Endothelial cell of umbilical vein (primary cell): ENCODE measurements at regions not wholly inside any gene's neighbourhood (a gene's known extent, or its start where the extent isn't known, plus 50 kb on each side); places are given as distances from the start of the nearest gene placed in this dataset.

Source experiments
- BruUV-seq: library from RNA; stranded (reverse); fragments of 400-500 nt; replicated peaks from 2 replicates; lab custom pipeline; 2021; lab: Mats Ljungman, UMichigan
- CTCF ChIA-PET: fragments of 300-600, 350-600 bp; sonication (Branson Sonifier 250); formaldehyde crosslinking; loops from one replicate; lab custom pipeline; 2021; ENCODE audit warnings: antibody characterized with exemption, inconsistent platforms; lab: Charles Lee
- POLR2A ChIA-PET: fragments of 300-600, 350-600 bp; sonication (Branson Sonifier 250); formaldehyde crosslinking; loops from one replicate; lab custom pipeline; 2021; ENCODE audit warnings: antibody characterized with exemption, inconsistent platforms; lab: Charles Lee
- DNase-seq: peaks from one replicate; pipeline ENCODE4 v3.0.0-alpha.2; 2011; ENCODE audit warnings: low read depth, low spot score
- FAIRE-seq: peaks from 2 replicates; lab custom pipeline; 2011; peaks lifted over from hg19 to GRCh38; lab: Jason Lieb, UNC
- H2AFZ ChIP-seq: 2 replicates; pipeline ENCODE4 v1.6.0; 2012; ENCODE audit warnings: low read depth, low read length, control low read depth, inconsistent platforms
- H3K27ac ChIP-seq: 2 replicates; pipeline ENCODE4 v1.5.1; 2011; ENCODE audit warnings: low read depth, mild to moderate bottlenecking, control low read depth, low read length, moderate library complexity; ENCODE audit not compliant: insufficient read depth
- H3K27me3 ChIP-seq, 2 experiments: 2 replicates each; pipeline versions ENCODE4 v1.6.0 to v1.6.1; 2011; ENCODE audit warnings: low read length in 2 of 2, mixed read lengths in 1 of 2; ENCODE audit not compliant: control insufficient read depth in 2 of 2, insufficient read depth in 2 of 2
- H3K36me3 ChIP-seq, 2 experiments: 2 replicates in 1 of 2; 3 replicates in 1 of 2; pipeline ENCODE4 v1.5.1; 2011; ENCODE audit warnings: low read length in 2 of 2, mild to moderate bottlenecking in 1 of 2, moderate library complexity in 1 of 2; ENCODE audit not compliant: control insufficient read depth in 2 of 2, insufficient read depth in 2 of 2; ENCODE audit errors: extremely low read depth in 1 of 2
- H3K4me1 ChIP-seq: 3 replicates; pipeline ENCODE4 v1.5.1; 2011; ENCODE audit warnings: mild to moderate bottlenecking, low read length; ENCODE audit not compliant: control insufficient read depth, insufficient read depth; ENCODE audit errors: extremely low read depth
- H3K4me2 ChIP-seq: 2 replicates; pipeline ENCODE4 v1.6.1; 2011; ENCODE audit warnings: low read length, control low read depth, mixed read lengths; ENCODE audit not compliant: insufficient read depth
- H3K4me3 ChIP-seq, 3 experiments: fragments of 200-600 bp in 1 of 3; sonication (generic), shearing (Covaris generic) in 1 of 3; replicated peaks in 1 of 3; 2 replicates each; pipeline ENCODE4 v1.5.1; 2011 to 2016; ENCODE audit warnings: control low read depth in 3 of 3, low read length in 3 of 3, mild to moderate bottlenecking in 2 of 3, inconsistent platforms in 1 of 3, low read depth in 1 of 3, moderate library complexity in 1 of 3; ENCODE audit not compliant: insufficient read depth in 1 of 3
- H3K79me2 ChIP-seq: 2 replicates; pipeline ENCODE4 v1.6.0; 2012; ENCODE audit warnings: low read length, inconsistent platforms; ENCODE audit not compliant: control insufficient read depth, insufficient read depth
- H3K9ac ChIP-seq: replicated peaks from 2 replicates; pipeline ENCODE3; 2011; ENCODE audit warnings: low read length, control low read depth; ENCODE audit not compliant: insufficient read depth; ENCODE audit errors: extremely low read depth
- H3K9me1 ChIP-seq: replicated peaks from 3 replicates; pipeline ENCODE4 v1.6.0; 2011; ENCODE audit warnings: mild to moderate bottlenecking, low read length; ENCODE audit not compliant: control insufficient read depth, insufficient read depth; ENCODE audit errors: extremely low read depth
- H3K9me3 ChIP-seq: replicated peaks from 2 replicates; pipeline ENCODE4 v1.5.1; 2012; ENCODE audit warnings: low read length, inconsistent platforms; ENCODE audit not compliant: control insufficient read depth, insufficient read depth
- H4K20me1 ChIP-seq: replicated peaks from 2 replicates; pipeline ENCODE3; 2011; ENCODE audit warnings: mild to moderate bottlenecking, low read length; ENCODE audit not compliant: control insufficient read depth, insufficient read depth; ENCODE audit errors: extremely low read depth
- EZH2 ChIP-seq: IDR thresholded peaks from 2 replicates; pipeline ENCODE4 v1.6.1; 2012; ENCODE audit warnings: borderline replicate concordance, low read depth, mild to moderate bottlenecking, moderate library complexity, low read length, inconsistent platforms; ENCODE audit not compliant: severe bottlenecking
- POLR2A ChIP-seq: IDR thresholded peaks from 2 replicates; pipeline ENCODE4 v1.6.1; 2012; ENCODE audit warnings: low read depth, mild to moderate bottlenecking, control low read depth, low read length
- dilution Hi-C: fragments of 300-500 bp; cut with MboI; formaldehyde crosslinking; loops from one replicate; pipeline ENCODE4 v1.15.0; 2019; ENCODE audit warnings: low sequenced_read_pairs; ENCODE audit not compliant: extremely low pct_ligation_motif_present
- intact Hi-C: fragments of 100-400 bp; cut with micrococcal nuclease; formaldehyde crosslinking; loops from one replicate; pipeline ENCODE4 v1.10.0; 2022

DNA sequence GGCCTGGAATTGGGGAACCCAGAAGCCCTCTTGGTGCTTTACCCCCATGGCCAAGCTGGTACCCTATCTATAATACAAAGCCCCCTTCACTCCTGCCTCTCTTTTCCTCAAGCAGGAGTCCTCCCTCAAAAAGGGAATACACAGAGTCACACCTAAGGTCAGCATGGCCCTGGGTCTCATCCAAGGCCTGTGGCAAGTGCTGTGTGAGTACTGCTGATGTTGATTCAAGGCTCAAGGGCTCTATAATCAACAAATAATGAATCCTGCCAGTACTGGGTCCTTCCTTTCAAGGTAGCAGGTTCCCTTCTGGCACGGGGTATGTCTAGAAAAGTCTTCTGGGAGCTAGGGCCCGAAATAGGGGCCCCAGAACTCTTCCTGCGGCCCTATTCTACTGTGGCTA, 187.3 kb downstream of the CYB561 start:
- Histone ChIP-seq H3K9ac (no peak overlapping the region), H3K4me3 (no peak overlapping the region), H2AFZ (no peak overlapping the region), H3K4me2 (no peak overlapping the region), H3K27me3 (no peaks in the 10 kb centered on the region), H3K36me3 (no peaks in the 10 kb centered on the region), H3K4me1 (no peaks in the 10 kb centered on the region), H3K27ac (no peak overlapping the region), H3K79me2 (no peaks in the 10 kb centered on the region), H3K9me1 (no peaks in the 10 kb centered on the region), H4K20me1 (no peaks in the 10 kb centered on the region), H3K9me3 (no peaks in the 10 kb centered on the region)
- intact Hi-C loops (no loop called here), dilution Hi-C loops (no loop called here)
- POLR2A ChIA-PET, result no interaction called here
- TF ChIP-seq EZH2, result no peak
- DNase-seq, result no peak
- no peak for FAIRE-seq
- CTCF ChIA-PET, result interaction anchor here (1.5 to 1.6 kb wide), 2 partner anchors 15 to 176 kb away, joined by 3 to 4 read pairs; no protein-coding TSS in a partner anchor
- no TSS peak for BruUV-seq

DNA sequence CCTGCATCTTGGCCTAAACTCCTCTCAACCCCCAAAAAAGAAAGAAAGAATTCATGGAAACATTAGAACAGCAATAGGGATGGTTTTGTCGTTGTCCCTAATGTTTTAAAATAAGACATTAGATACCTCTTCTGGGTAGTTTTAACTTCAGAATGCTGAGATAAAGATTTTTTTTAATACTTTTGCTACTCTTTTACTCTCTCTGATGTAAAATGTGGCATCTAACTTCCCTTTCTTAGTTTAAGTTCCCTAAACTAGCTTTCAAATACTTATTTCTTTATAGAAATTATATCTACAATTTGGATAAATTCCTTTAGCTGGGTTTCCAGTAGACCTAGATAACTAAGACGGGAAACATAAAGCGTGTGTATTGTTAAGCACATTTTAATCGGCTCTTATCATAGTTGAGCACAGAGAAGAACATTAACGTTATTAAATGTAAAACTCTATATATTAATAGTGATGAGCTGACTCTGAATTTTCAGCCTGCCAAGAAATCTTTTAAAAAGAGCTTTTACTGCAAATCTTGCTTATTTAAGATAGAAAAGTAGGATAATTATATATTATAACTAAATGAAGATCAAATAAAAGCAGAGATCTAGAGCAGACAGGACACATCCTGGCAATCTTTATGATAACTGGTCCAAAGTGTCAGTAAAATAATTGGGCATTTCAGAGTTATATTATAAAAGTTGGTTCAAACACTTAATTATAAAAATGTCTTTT, 183.2 kb downstream of the CYB561 start:
- no peaks in the 10 kb centered on the region for H3K9me1 ChIP-seq
- no peaks in the 10 kb centered on the region for H3K27me3 ChIP-seq
- CTCF ChIA-PET, result interaction anchor here (1.2 to 1.9 kb wide), 4 partner anchors 11 to 132 kb away, joined by 3 to 4 read pairs (median 3); no protein-coding TSS in a partner anchor
- H2AFZ ChIP-seq, result no peak overlapping the region
- BruUV-seq, result no TSS peak
- no peaks in the 10 kb centered on the region for H3K79me2 ChIP-seq
- H3K4me3 ChIP-seq, result no peak overlapping the region
- no peaks in the 10 kb centered on the region for H4K20me1 ChIP-seq
- dilution Hi-C loops, result no loop called here
- no peak for TF ChIP-seq POLR2A
- H3K4me1 ChIP-seq, result no peaks in the 10 kb centered on the region
- FAIRE-seq (no peak), DNase-seq (no peak)
- POLR2A ChIA-PET, result no interaction called here
- no peak overlapping the region for H3K9ac ChIP-seq
- H3K9me3 ChIP-seq, result no peaks in the 10 kb centered on the region
- no peak overlapping the region for H3K27ac ChIP-seq
- no peaks in the 10 kb centered on the region for H3K36me3 ChIP-seq
- intact Hi-C loops, result no loop called here
- no peak overlapping the region for H3K4me2 ChIP-seq
